H1 (cell line): ENCODE measurements at regions not wholly inside any gene's neighbourhood (a gene's known extent, or its start where the extent isn't known, plus 50 kb on each side); places are given as distances from the start of the nearest gene placed in this dataset.

Experiments
- CTCF ChIA-PET: fragments of 300-600 bp; sonication (Branson Sonifier 250); formaldehyde crosslinking; loops from one replicate; lab custom pipeline; 2021; ENCODE audit not compliant: partially characterized antibody; lab: Charles Lee
- POLR2A ChIA-PET: fragments of 300-600 bp; sonication (Branson Sonifier 250); formaldehyde crosslinking; loops from one replicate; lab custom pipeline; 2021; ENCODE audit warnings: inconsistent platforms; ENCODE audit not compliant: partially characterized antibody; lab: Charles Lee
- DNase-seq, 2 experiments: peaks; one replicate each; pipeline versions ENCODE4 v3.0.0 to v3.0.0-alpha.2; 2010 to 2022; ENCODE audit warnings: low spot score in 2 of 2, low read depth in 1 of 2, mixed read lengths in 1 of 2
- FAIRE-seq: peaks from 2 replicates; lab custom pipeline; 2011; peaks lifted over from hg19 to GRCh38; lab: Jason Lieb, UNC
- H2AFZ ChIP-seq: 2 replicates; pipeline ENCODE4 v1.8.1; 2012; ENCODE audit warnings: low read length, inconsistent platforms
- H2AK5ac ChIP-seq: 2 replicates; pipeline ENCODE4 v1.6.1; 2013; ENCODE audit warnings: low read depth, low read length
- H2BK120ac ChIP-seq: replicated peaks from 2 replicates; pipeline ENCODE3; 2013; ENCODE audit warnings: low read depth, low read length, inconsistent platforms
- H2BK12ac ChIP-seq: 2 replicates; pipeline ENCODE4 v1.6.1; 2013; ENCODE audit warnings: low read depth, low read length
- H2BK15ac ChIP-seq: 2 replicates; pipeline ENCODE4 v1.6.1; 2013; ENCODE audit warnings: low read length
- H2BK20ac ChIP-seq: 2 replicates; pipeline ENCODE4 v1.6.1; 2013; ENCODE audit warnings: low read length
- H2BK5ac ChIP-seq: 2 replicates; pipeline ENCODE4 v1.6.1; 2013; ENCODE audit warnings: low read depth, low read length
- H3K14ac ChIP-seq: 2 replicates; pipeline ENCODE4 v1.6.1; 2013; ENCODE audit warnings: inconsistent platforms; ENCODE audit not compliant: insufficient read length
- H3K18ac ChIP-seq: 2 replicates; pipeline ENCODE4 v1.6.1; 2013; ENCODE audit warnings: low read length; ENCODE audit errors: extremely low read depth
- H3K23ac ChIP-seq: 2 replicates; pipeline ENCODE4 v1.6.1; 2013; ENCODE audit warnings: inconsistent platforms; ENCODE audit not compliant: insufficient read length
- H3K23me2 ChIP-seq: 2 replicates; pipeline ENCODE4 v1.6.1; 2013; ENCODE audit warnings: low read depth, low read length
- H3K27ac ChIP-seq: 2 replicates; pipeline ENCODE4 v1.6.1; 2011; ENCODE audit warnings: low read depth, low read length, inconsistent platforms
- H3K27me3 ChIP-seq, 4 experiments: replicated peaks in 1 of 4; 1 replicate in 1 of 4; 2 replicates in 3 of 4; pipeline versions ENCODE4 v1.6.1 to v1.8.1; 2011 to 2013; ENCODE audit warnings: low read length in 3 of 4, mild to moderate bottlenecking in 3 of 4, inconsistent platforms in 2 of 4, mixed read lengths in 2 of 4, moderate library complexity in 1 of 4; ENCODE audit not compliant: control insufficient read depth in 3 of 4, insufficient read depth in 3 of 4; ENCODE audit errors: extremely low read depth in 1 of 4
- H3K36me3 ChIP-seq, 4 experiments: 2 replicates each; pipeline versions ENCODE4 v1.6.1 to v1.8.1; 2011 to 2013; ENCODE audit warnings: mild to moderate bottlenecking in 4 of 4, low read length in 3 of 4, moderate library complexity in 2 of 4, control low read depth in 1 of 4, inconsistent platforms in 1 of 4; ENCODE audit not compliant: insufficient read depth in 4 of 4, control insufficient read depth in 2 of 4
- H3K4ac ChIP-seq: replicated peaks from 2 replicates; pipeline ENCODE3; 2013; ENCODE audit warnings: low read length, low read depth, mixed read lengths, inconsistent platforms; ENCODE audit not compliant: insufficient read length
- H3K4me1 ChIP-seq, 4 experiments: replicated peaks in 1 of 4; 1 replicate in 1 of 4; 2 replicates in 3 of 4; pipeline versions ENCODE4 v1.6.1 to v1.8.1; 2011 to 2013; ENCODE audit warnings: low read length in 3 of 4, inconsistent platforms in 2 of 4, mixed read lengths in 1 of 4; ENCODE audit not compliant: insufficient read depth in 4 of 4, control insufficient read depth in 3 of 4
- H3K4me2 ChIP-seq, 2 experiments: 2 replicates each; pipeline versions ENCODE4 v1.6.1 to v1.8.1; 2011 to 2013; ENCODE audit warnings: low read depth in 2 of 2, low read length in 2 of 2, control low read depth in 1 of 2, inconsistent platforms in 1 of 2, mild to moderate bottlenecking in 1 of 2; ENCODE audit not compliant: insufficient read depth in 1 of 2
- H3K4me3 ChIP-seq, 4 experiments: fragments of 200-600, 300-600 bp in 1 of 4; sonication (generic), shearing (Covaris generic), sonication (Bioruptor Twin) in 1 of 4; 2 replicates each; pipeline versions ENCODE4 v1.5.1 to v1.8.1; 2011 to 2016; ENCODE audit warnings: low read length in 4 of 4, low read depth in 3 of 4, control low read depth in 2 of 4, inconsistent platforms in 2 of 4, mild to moderate bottlenecking in 2 of 4, mixed read lengths in 1 of 4, moderate library complexity in 1 of 4; ENCODE audit not compliant: insufficient read depth in 2 of 4; ENCODE audit errors: extremely low read depth in 1 of 4
- H3K56ac ChIP-seq: replicated peaks from 2 replicates; pipeline ENCODE3; 2013; ENCODE audit warnings: low read depth, mild to moderate bottlenecking, mixed read lengths, low read length, inconsistent platforms; ENCODE audit not compliant: insufficient read length
- H3K79me1 ChIP-seq: 2 replicates; pipeline ENCODE4 v1.6.1; 2013; ENCODE audit warnings: low read depth, low read length, control low read depth
- H3K79me2 ChIP-seq, 2 experiments: 2 replicates each; pipeline versions ENCODE4 v1.6.1 to v1.8.1; 2012 to 2013; ENCODE audit warnings: low read length in 2 of 2, mild to moderate bottlenecking in 2 of 2, inconsistent platforms in 1 of 2; ENCODE audit not compliant: insufficient read depth in 2 of 2, control insufficient read depth in 1 of 2
- H3K9ac ChIP-seq, 4 experiments: replicated peaks in 1 of 4; 1 replicate in 1 of 4; 2 replicates in 3 of 4; pipeline versions ENCODE4 v1.6.1 to v1.8.1; 2011 to 2013; ENCODE audit warnings: low read depth in 3 of 4, low read length in 3 of 4, control low read depth in 2 of 4, mild to moderate bottlenecking in 2 of 4, moderate library complexity in 2 of 4, inconsistent platforms in 1 of 4; ENCODE audit errors: extremely low read depth in 1 of 4
- H3K9me3 ChIP-seq, 2 experiments: 2 replicates each; pipeline versions ENCODE4 v1.6.1 to v1.8.1; 2012 to 2013; ENCODE audit warnings: mild to moderate bottlenecking in 2 of 2, moderate library complexity in 2 of 2, control low read depth in 1 of 2, inconsistent platforms in 1 of 2, low read depth in 1 of 2, low read length in 1 of 2, mixed read lengths in 1 of 2; ENCODE audit not compliant: insufficient read depth in 2 of 2
- H4K20me1 ChIP-seq, 2 experiments: replicated peaks in 1 of 2; 2 replicates each; pipeline versions ENCODE3 to v1.8.1; 2011 to 2013; ENCODE audit warnings: inconsistent platforms in 2 of 2, low read length in 2 of 2, mild to moderate bottlenecking in 1 of 2; ENCODE audit not compliant: insufficient read depth in 2 of 2, control insufficient read depth in 1 of 2
- H4K5ac ChIP-seq: 2 replicates; pipeline ENCODE4 v1.6.1; 2013; ENCODE audit warnings: low read length, low read depth, mixed read lengths, inconsistent platforms; ENCODE audit not compliant: insufficient read length
- H4K8ac ChIP-seq: 2 replicates; pipeline ENCODE4 v1.8.0; 2013; ENCODE audit warnings: mild to moderate bottlenecking, moderate library complexity, low read length, inconsistent platforms; ENCODE audit not compliant: insufficient read depth; ENCODE audit errors: extremely low read depth
- H4K91ac ChIP-seq: replicated peaks from 2 replicates; pipeline ENCODE3; 2013; ENCODE audit warnings: low read length, mixed read lengths, inconsistent platforms; ENCODE audit not compliant: insufficient read length
- KDM4A ChIP-seq: IDR thresholded peaks from one replicate; pipeline ENCODE4 v1.7.1; 2012; ENCODE audit warnings: low read depth, mild to moderate bottlenecking, moderate library complexity, low read length, inconsistent platforms; ENCODE audit not compliant: severe bottlenecking
- RBBP5 ChIP-seq: IDR thresholded peaks from 2 replicates; pipeline ENCODE4 v1.7.1; 2012; ENCODE audit warnings: low read depth, mild to moderate bottlenecking, inconsistent platforms, low read length, moderate library complexity, borderline replicate concordance
- SUZ12 ChIP-seq: fragments of 200-600 bp; sonication (generic); IDR thresholded peaks from 2 replicates; pipeline ENCODE4 v1.6.1; 2012; ENCODE audit warnings: mild to moderate bottlenecking, inconsistent platforms, low read length, moderate library complexity, mixed read lengths
- TAF7 ChIP-seq: optimal IDR thresholded peaks from 2 replicates; pipeline ENCODE3; 2011; ENCODE audit warnings: low read depth, mild to moderate bottlenecking, inconsistent platforms, low read length, moderate library complexity, borderline replicate concordance
- WGBS, 2 experiments: shearing (Covaris generic) in 1 of 2; methylation state at CpG; one replicate each; pipeline versions ENCODE4 v1.1.6 to v1.1.7; 2013 to 2015; ENCODE audit warnings: low lambda C conversion rate in 2 of 2, mixed read lengths in 2 of 2, inconsistent platforms in 1 of 2, low coverage in 1 of 2, missing lambda C conversion rate in 1 of 2; ENCODE audit not compliant: insufficient replicate concordance in 2 of 2, insufficient coverage in 1 of 2, insufficient read length in 1 of 2; ENCODE audit errors: extremely low coverage in 1 of 2, missing lambda C conversion rate in 1 of 2; 5-methylcytosine and 5-hydroxymethylcytosine counted together

GRCh38 chr13:78183732-78184131 is 265.1 kb upstream of the EDNRB start:
- no peak overlapping the region for H2BK5ac ChIP-seq
- no peaks in the 10 kb centered on the region for H3K23me2 ChIP-seq
- no peaks in the 10 kb centered on the region for H3K79me1 ChIP-seq
- no peak overlapping the region for H3K27ac ChIP-seq
- no peak overlapping the region for H3K23ac ChIP-seq
- H3K4me2 ChIP-seq: no peak overlapping the region
- no peaks in the 10 kb centered on the region for H3K36me3 ChIP-seq
- H2BK15ac ChIP-seq: no peak overlapping the region
- H3K4ac ChIP-seq: no peak overlapping the region
- H4K5ac ChIP-seq: no peak overlapping the region
- H2AFZ ChIP-seq: no peak overlapping the region
- H3K79me2 ChIP-seq: no peaks in the 10 kb centered on the region
- H4K20me1 ChIP-seq: no peaks in the 10 kb centered on the region
- no peak overlapping the region for H3K14ac ChIP-seq
- POLR2A ChIA-PET: no interaction called here
- H4K8ac ChIP-seq: no peak overlapping the region
- H2AK5ac ChIP-seq: no peak overlapping the region
- H3K4me3 ChIP-seq: no peak overlapping the region
- H3K9ac ChIP-seq: no peak overlapping the region
- DNase-seq: no peak
- TF ChIP-seq RBBP5 (no peak), TAF7 (no peak), SUZ12 (no peak), KDM4A (no peak)
- no peak overlapping the region for H2BK20ac ChIP-seq
- H3K18ac ChIP-seq: no peak overlapping the region
- FAIRE-seq: no peak
- peaks cover 0 to 1% (median 0%) of the 10 kb centered on the region in 4 experiments; a peak in 1 of 7 replicates for H3K27me3 ChIP-seq
- no peak overlapping the region for H4K91ac ChIP-seq
- H3K56ac ChIP-seq: no peak overlapping the region
- H2BK120ac ChIP-seq: no peak overlapping the region
- CTCF ChIA-PET: no interaction called here
- no peak overlapping the region for H2BK12ac ChIP-seq
- 0 out of 4 replicates have a peak, but pooled peaks cover 0 to 3% of the 10 kb centered on the region in 2 experiments for H3K9me3 ChIP-seq
- no peaks in the 10 kb centered on the region for H3K4me1 ChIP-seq
- 74% methylated on average over 2 of the region's 2 CpGs; no CpG with 5 or more reads in 1 of the 2 experiments for WGBS, 2 experiments
